HG02943 (cell line): ENCODE measurements at regions not wholly inside any gene's neighbourhood (a gene's known extent, or its start where the extent isn't known, plus 50 kb on each side); places are given as distances from the start of the nearest gene placed in this dataset.
"Not testable (repeated sequence)": the region's sequence is repeated elsewhere in the genome, so short reads cannot be mapped to it uniquely, and the experiment has no call there.

Source experiments
- ATAC-seq: cut with Tn5 transposase; IDR thresholded peaks from one replicate; pipeline ENCODE4 v1.9.1; 2021; ENCODE audit warnings: mild to moderate bottlenecking, low read depth, moderate library complexity; ENCODE audit not compliant: unreplicated experiment

DNA sequence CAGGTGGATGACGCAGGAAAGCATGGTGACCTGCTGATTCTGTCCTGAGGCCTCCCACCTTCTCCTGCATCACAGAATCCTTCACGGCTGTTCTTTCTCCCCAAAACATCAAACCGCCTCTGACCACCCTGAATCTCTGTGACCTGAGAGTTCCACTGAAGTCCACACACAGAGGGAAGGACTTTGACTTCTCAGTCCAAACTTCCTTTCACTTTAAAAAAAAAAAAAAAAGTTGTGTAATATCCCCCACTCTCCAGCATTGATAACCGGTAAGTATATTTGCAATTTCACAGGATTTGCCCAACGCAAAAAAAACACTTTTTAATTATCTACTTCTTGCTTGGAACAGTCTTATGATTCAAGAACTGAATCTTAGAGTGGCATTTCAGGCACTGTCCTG is 259.5 kb upstream of the IRS2 start:
- no peak for ATAC-seq

DNA sequence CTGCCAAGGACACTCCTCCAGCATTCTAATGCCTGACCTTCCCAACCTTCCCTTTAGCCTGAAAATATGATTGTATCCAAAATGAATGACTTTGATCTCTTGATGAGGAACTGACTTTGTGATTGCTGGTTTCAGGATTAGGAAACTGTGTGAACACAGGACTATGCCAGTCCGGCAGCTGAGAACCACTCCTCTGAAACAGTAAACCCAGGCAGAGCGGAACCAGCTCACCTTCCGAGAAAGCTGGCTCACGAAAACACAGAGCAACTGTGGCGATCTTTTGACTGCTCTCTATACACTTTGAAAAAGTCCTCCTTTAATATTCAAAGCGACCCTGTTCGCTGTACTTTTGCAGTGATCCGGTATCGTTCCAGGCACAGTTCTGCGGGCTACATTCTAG is 258.8 kb upstream of the IRS2 start:
- no peak for ATAC-seq

DNA sequence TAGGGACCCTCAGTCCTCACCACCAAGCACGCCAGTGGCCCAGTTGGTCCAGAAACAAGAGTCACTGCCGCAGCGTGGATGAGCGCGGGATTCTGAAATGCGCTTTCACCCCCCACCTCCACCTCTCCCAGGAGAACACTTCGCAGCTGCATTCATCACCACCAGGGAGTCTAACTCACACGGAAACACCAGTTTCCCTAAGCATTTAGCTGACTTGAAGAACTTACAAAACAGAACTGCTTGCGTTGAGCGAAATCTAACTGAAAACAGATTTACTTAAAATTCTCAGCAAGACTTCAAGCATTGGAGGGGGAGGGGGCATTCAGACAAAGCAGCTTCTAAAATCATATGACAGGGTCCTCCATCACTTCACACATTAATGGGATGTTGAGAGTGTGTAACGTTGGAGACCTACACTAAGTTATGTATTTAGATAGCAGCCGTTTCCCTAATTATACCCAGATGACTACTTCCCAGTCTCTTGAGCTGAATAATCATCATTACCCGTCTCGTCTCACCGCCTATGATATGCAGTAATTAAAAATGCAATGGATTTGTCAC is 258.2 kb upstream of the IRS2 start:
- ATAC-seq = no peak

DNA sequence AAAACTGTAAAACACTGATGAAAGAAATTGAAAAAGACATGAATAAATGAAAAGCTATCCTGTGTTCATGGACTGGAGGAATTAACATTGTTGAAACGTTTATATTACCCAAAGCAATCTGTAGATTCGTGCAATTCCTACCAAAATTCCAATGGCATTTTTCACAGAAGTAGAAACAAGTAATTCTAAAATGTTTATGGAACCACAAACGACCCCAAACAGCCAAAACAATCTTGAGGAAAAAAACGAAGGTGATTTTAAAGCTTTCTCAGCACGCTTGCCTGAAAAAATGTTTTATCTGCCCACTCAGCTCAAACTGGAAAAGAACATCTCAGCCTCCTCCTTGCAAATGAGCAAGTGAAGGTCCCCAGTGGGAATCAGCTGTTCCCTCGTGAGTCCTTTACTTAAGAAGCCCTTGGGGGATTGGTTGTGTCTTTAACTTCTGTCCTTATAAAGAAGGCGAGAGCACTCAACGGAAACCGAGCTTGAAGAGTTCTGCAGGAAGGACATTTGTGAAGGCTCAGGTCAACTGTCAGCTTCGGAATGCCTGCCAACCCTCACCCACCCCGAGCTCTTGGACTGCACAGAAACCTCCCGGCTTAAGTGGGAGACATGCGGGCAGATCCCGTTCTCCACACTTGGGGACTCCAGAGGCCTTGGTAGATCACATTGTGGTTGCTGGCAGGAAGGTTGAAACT is 256.0 kb upstream of the IRS2 start:
- ATAC-seq = no peak

DNA sequence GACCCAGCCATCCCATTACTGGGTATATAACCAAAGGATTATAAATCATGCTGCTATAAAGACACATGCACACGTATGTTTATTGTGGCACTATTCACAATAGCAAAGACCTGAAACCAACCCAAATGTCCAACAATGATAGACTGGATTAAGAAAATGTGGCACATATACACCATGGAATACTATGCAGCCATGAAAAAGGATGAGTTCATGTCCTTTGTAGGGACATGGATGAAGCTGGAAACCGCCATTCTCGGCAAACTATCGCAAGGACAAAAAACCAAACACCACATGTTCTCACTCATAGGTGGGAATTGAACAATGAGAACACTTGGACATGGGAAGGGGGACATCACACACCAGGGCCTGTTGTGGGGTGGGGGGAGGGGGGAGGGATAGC is 255.3 kb upstream of the IRS2 start:
- ATAC-seq = not testable (repeated sequence)

DNA sequence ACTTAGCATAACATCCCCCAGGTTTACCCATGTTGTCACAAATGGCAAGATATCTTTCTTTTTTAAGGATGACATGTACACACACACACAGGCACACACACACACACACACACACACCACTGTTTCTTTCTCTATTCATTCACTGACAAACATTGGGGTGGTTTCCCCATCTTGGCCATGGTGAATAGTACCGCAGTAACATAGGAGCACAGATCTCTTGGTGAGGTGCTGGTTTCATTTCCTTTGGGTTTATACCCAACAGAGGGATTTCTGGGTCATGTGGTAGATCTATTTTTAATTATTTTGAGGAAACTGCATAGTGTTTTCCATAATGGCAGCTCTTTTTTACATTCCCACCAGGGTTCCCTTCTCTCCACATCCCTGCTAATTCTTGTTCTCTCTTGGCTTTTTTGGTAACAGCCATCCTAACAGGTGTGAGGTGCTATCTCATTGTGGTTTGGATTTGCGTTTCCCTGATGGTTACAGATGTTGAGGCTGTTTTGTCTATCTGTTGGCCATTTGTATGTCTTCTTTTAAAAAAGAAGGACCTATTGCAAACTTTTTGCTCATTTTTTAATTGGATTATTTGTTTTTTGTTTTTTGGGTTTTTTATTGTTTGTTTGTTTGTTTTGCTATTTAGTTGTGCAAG is 251.7 kb upstream of the IRS2 start:
- ATAC-seq = no peak

DNA sequence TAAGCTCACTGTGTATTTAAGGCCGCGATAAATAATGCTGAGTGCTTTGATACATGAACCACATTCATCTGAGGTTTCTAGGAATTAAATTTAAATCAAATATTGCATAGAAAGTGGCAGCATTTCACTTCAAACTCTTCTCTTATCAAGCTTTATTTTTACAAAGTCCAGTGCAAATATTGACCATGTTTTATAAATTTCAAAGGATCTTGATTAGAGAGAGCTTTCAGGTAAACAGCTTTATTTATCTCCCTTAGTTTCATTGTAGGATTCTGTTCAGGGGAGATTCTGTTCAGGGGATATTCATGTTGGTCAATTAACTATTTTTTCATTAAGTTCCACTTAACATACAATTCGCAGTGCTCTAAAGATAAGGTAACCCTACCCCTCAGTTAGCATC is 249.7 kb upstream of the IRS2 start:
- no peak for ATAC-seq

DNA sequence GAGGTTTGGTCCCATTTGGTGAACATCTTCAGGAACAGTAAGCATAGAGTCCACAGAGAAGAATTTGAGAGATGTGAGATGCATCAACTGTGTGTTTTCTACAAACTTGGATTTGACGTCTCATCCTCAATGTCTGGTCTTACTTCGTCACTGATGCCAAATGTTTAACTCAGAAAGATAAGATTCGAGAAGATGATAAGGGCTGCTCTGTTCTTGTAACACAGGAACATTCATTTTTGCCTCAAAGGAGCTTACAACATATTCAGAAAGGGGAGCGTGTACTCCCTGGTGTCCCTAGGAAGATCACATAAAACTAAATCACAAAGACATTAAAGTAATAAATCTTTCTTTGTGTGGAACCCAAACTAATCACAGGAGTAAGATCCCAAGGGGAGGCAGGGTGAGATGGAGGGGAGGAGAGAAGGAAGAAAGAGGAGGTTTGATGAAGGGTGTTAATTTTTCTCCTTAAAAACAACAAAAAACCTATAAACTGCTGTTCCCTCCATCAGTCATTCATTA is 247.7 kb upstream of the IRS2 start:
- no peak for ATAC-seq

DNA sequence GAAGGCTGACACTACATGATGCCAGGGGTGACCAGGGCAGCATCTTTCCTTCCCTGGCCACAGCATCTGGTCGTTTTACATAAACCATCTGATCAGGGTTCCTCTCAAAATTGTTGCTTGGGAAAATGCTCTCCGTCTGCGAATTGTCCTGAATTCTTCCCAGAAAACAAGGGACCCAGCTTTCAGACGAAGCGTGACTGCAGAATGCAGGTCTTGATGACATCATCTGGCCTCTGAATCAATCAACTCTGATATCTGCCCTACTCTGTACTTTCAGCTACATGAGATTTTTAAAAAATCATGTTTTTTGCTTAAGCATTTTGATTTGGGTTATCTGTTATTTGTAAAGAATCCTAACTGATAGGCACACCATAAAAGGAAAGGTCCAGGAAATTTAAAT is 246.6 kb upstream of the IRS2 start:
- ATAC-seq = no peak

DNA sequence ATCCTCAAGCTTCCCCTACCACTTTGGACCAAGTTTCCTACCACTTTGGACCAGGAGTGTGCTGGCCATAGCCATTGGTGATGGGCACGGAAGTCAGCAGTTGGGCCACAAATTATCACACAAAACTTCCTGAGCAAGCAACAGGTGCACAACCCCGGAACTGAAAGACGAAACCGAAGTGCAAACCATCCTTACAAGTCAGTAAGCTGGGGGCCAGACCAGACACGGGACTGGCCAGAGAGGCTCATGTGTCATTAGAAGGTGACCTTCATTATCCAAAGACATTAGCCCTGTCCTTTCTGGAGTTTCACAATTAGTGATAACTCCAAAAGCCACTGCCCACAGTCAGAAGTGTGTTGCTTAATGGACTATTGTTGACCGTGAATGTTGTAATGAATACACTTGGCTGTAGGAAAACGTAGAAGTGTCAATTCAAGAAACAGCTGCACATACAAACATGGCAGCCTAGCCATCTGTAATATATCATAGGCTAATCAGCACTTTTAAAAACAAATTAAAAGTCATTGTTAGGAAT is 244.1 kb upstream of the IRS2 start:
- no peak for ATAC-seq

DNA sequence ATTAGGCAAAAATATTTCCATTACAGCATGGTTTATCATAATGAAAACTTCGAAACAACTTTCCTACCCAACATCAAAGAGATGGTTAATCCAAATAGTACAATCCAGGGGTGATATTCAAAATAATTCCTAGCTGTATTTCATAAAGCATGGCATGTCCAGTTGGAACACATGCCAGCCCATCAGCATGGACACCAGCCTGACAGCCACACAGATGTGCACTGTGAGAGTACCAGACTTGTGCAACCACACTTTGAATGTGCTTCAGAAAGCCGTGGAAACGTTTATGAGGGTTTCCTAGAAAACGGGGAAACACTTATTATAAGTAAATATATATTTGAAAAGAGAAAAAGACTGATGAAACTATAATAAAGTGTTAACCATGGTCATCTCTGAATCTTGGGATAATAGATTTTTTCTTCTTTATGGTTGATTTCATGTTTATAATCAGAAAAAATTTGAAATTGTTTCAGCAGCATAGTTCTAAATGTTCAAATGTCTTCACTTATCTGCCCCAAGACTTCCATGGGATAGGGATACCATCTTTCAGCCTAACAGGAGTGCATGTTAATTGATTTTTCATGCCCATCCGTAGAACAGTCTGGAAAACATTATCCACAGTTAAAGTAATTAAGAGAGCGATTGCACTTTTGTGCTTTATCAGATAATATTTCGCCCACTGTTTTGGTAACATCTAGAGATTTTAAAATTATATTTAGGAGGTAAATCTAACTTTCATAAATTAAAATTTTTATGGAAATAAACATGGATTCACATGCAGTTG is 242.6 kb upstream of the IRS2 start:
- ATAC-seq = no peak

DNA sequence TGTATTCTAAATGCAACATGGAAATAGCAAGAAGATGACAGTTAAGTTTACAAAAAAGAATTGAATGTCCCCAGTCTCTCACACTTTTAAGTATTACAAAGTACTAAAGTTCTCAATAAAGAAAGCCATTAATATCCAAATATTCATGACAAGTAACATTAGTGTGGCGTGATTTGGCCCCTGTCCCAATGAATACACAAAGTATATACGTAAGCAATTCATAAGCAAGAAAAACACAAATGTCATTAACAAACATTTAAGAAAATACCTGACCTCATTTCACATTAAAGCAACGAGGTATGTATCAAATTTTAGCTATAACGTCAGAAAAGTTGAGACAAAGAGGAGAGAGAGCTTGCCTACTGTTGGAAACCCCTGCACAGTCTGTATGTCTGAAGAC is 241.9 kb upstream of the IRS2 start:
- ATAC-seq = no peak

DNA sequence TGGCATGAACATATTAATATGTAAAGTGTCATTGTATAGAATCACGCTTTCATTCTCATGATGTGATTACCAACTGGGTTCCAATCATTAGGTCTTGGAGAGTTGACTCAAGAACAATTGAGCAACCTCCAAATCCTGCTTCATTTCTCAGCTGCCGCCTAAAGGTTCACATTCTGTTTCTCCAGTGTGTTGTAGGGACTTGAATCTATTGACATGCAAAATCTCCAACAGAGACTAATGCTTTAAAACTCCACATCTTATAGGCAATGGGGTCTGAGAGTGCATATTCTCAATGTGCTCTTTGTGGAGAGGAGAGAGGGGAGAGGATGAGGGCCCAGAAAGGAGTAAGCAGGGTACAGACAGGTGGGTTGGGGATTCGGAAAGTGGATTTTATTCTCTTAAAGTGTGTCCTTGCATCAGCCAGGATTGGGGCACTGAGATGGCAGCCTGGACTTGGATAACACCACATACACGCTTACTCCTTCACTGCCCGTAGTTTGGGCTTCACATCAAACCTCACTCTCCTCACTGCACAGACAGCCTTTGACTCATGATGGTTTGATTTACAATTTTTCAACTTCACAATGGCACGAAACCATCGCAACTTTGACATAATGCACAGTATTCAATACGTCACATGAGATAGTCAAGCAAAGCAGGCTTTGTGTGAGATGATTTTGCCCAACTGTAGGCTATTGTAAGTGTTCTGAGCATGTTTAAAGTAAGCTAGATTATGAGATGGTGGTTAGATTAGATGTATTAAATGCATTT is 241.3 kb upstream of the IRS2 start:
- no peak for ATAC-seq

DNA sequence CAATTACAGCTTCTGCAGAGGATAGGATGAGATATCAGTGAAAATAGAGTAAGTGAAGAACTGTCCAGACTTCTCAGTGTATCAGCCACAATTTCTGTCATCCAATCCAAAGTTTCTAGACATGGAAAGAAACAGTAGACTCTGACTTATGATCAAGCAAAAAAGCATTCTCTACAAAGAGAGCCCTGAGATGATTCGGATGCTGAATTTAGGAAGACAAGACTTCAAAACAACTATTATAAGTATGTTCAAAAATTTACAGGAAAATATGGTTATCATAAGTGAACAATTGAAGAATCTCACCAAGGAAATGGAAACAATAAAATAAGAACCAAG is 238.2 kb upstream of the IRS2 start:
- ATAC-seq = no peak

DNA sequence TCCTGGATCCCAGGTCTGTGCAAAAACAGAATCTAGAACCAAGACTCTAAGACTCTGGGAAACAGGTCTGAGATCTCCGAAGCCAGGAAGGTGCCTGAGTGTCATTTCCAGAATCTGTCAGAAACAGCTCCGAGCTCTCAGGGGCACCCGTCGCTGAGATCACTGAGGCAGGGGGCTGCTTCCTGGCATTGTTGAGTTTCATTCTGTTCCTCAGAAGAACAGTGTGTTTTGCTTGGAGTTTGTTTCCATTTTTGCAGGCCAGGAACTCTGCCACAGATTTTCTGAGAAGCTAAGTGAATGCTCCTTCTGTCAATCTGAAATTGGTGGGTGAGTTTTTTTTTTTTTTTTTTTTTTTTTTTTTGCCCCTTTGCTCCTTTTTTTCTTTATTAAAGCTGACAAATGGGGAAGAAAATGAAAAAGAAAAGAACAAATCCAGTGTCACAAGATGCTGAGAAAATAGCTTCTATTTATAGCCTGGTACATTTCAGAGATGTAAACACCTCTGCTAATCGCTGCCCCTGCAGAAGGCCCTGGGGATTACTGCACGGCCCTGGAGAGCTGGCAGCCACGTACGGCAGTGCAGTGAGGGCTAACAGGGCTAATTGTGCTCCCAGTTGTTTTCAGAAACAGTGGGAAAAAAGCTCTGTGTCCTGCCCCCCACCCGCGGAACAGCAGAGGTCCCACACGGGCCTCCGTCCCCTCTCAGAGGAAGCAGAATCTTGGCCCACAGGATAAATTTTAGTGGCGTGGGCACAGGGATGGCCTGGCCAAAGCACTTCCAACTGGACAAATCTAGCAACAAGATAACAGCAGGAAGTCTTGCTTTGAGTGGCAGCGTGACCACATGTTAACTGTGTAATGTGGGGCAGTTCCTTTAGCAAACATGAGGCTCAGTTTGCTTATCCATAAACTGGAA is 237.6 kb upstream of the IRS2 start:
- ATAC-seq = no peak

DNA sequence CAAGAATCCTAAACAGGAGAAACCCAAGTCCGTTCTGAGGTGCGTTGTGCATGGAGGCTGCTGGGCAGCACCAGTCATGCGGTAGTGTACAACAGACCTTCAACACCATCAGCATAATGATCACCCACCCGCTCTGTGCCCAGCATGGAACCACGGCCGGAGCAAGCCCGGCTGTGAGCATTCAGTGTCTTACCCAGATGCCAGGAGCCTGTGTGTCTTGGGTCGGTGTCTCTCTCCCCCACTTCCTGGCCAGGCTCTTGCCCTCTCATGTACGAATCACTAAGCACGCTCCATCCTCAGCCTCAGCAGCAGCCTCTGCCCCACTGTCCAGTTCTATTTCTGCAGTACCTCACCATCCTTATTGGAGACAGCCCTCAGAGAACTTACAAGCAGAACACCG is 231.6 kb upstream of the IRS2 start:
- no peak for ATAC-seq

DNA sequence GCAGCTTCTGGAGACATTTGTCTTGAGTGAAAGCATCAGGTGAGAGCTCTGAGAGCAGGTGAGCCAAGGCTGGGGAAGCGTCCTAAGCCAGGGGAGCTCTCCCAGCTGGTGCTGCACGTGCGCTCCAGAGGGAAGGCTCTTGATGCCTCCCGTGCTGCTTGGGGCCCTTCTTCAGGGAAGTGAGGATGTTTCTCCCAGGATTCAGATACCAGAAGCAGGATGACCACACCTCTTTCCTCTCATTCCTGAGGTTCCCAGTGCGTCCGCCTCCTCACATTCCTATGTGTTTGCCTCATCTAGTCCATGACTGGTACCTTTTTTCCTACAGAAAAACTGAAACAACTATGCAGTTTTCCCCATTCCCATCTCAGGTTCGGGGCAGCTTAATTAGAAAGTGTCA is 231.0 kb upstream of the IRS2 start:
- ATAC-seq = no peak

DNA sequence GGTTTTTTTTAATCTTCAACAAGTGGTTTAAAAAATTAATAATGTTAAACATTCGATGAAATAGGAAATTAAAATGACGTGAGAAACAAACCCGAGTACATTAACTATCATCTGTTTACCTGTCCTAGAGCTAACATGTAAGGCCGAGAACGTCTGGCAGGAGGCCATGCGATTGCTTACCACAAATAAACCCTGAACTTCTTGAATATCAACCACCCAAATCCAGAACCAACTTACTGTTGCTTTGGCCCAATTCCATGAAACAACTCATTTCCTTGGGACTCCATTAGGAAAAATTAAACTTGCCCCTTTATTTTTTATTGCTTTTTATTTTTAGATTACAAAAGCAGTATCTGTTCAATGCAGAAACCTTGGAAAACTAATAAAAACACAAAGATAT is 228.9 kb upstream of the IRS2 start:
- ATAC-seq = no peak

DNA sequence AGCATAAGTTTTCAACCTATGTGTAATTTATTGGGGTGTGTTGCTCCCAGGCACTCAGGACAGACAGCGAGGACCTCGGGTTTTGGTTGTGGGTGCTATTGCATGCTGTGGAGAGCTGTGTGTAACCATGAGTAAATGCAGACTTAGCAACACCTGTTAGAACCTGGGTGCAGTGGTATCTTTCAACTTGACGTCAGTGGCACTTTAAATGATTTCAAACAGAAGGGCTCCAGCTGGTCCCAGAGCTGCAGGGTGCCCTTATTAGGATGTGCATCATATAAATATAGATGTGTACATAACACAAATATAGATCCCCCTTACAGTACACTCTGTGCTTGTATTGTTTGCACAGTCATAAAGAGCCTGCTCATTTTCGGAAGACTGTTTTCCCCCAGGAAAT is 228.3 kb upstream of the IRS2 start:
- no peak for ATAC-seq
